HCT116 (cell line): ENCODE measurements at regions not wholly inside any gene's neighbourhood (a gene's known extent, or its start where the extent isn't known, plus 50 kb on each side); places are given as distances from the start of the nearest gene placed in this dataset.

Experiments
- ATAC-seq: fragments of 200-7000 bp; cut with Tn5 transposase; 2 replicates; pipeline ENCODE4 v1.9.1; 2020; ENCODE audit warnings: mild to moderate bottlenecking, moderate library complexity
- BruUV-seq: library from RNA; stranded (reverse); fragments of 400-500 nt; replicated peaks from 2 replicates; lab custom pipeline; 2021; lab: Mats Ljungman, UMichigan
- CTCF ChIA-PET: fragments of 300-600 bp; sonication (Branson Sonifier 250); formaldehyde crosslinking; loops from one replicate; lab custom pipeline; 2021; ENCODE audit warnings: antibody characterized with exemption; lab: Charles Lee
- POLR2A ChIA-PET: fragments of 300-600, 350-600 bp; sonication (Branson Sonifier 250); formaldehyde crosslinking; loops from one replicate; lab custom pipeline; 2021; ENCODE audit warnings: antibody characterized with exemption; lab: Charles Lee
- RAD21 ChIA-PET, 2 experiments: fragments of 300-600 bp; sonication (Branson Sonifier 250); formaldehyde crosslinking; loops; one replicate each; lab custom pipeline; 2023; ENCODE audit warnings: low total read pairs in 2 of 2; ENCODE audit not compliant: uncharacterized antibody in 2 of 2, unreplicated experiment in 2 of 2, low non-redundant PET in 1 of 2; lab: Charles Lee
- DNase-seq: peaks from one replicate; pipeline ENCODE4 v3.0.0-alpha.2; 2010; ENCODE audit warnings: low read depth, low spot score
- H2AFZ ChIP-seq: fragments of 200-600 bp; shearing (Covaris generic), sonication (generic); 2 replicates; pipeline ENCODE4 v1.6.1; 2017; ENCODE audit warnings: low read depth, mixed run types, mixed read lengths, antibody characterized with exemption, low read length; ENCODE audit not compliant: poor library complexity, severe bottlenecking
- H3K27ac ChIP-seq: 2 replicates; pipeline ENCODE4 v1.5.1; 2012; ENCODE audit warnings: low read depth, low read length
- H3K27me3 ChIP-seq: fragments of 200-600 bp; sonication (generic); 2 replicates; pipeline ENCODE4 v1.6.1; 2016; ENCODE audit warnings: mixed run types, low read length, mixed read lengths; ENCODE audit not compliant: insufficient read depth
- H3K36me3 ChIP-seq, 2 experiments: fragments of 200-500 bp in 1 of 2; fragments of 200-600 bp in 1 of 2; sonication (Bioruptor generic) in 1 of 2; sonication (generic) in 1 of 2; 2 replicates each; pipeline versions ENCODE4 v1.5.1 to v1.6.1; 2014 to 2016; ENCODE audit warnings: low read length in 2 of 2, inconsistent platforms in 1 of 2, mixed read lengths in 1 of 2, mixed run types in 1 of 2; ENCODE audit not compliant: insufficient read depth in 2 of 2, control insufficient read depth in 1 of 2
- H3K4me1 ChIP-seq, 2 experiments: fragments of 200-600 bp in 1 of 2; sonication (generic) in 1 of 2; 2 replicates each; pipeline versions ENCODE4 v1.5.1 to v1.6.1; 2012 to 2017; ENCODE audit warnings: low read length in 2 of 2, inconsistent platforms in 1 of 2, mild to moderate bottlenecking in 1 of 2, mixed read lengths in 1 of 2, mixed run types in 1 of 2, moderate library complexity in 1 of 2; ENCODE audit not compliant: insufficient read depth in 2 of 2, control insufficient read depth in 1 of 2
- H3K4me2 ChIP-seq: fragments of 200-600 bp; sonication (generic); 2 replicates; pipeline ENCODE4 v1.6.1; 2017; ENCODE audit warnings: mixed run types, low read length, mixed read lengths
- H3K4me3 ChIP-seq, 2 experiments: fragments of 200-600 bp in 1 of 2; sonication (generic) in 1 of 2; replicated peaks in 1 of 2; 2 replicates each; pipeline ENCODE4 v1.5.1; 2011 to 2016; ENCODE audit warnings: low read length in 2 of 2, control low read depth in 1 of 2, low read depth in 1 of 2, mild to moderate bottlenecking in 1 of 2, mixed read lengths in 1 of 2, mixed run types in 1 of 2
- H3K79me2 ChIP-seq: fragments of 200-600 bp; sonication (generic); 2 replicates; pipeline ENCODE4 v1.6.1; 2017; ENCODE audit warnings: mild to moderate bottlenecking, mixed run types, low read length, moderate library complexity, mixed read lengths; ENCODE audit not compliant: insufficient read depth
- H3K9ac ChIP-seq: fragments of 200-600 bp; sonication (generic); 2 replicates; pipeline ENCODE4 v1.6.1; 2016; ENCODE audit warnings: low read length, mixed read lengths
- H3K9me2 ChIP-seq: fragments of 200-600 bp; sonication (generic), shearing (Covaris generic); 2 replicates; pipeline ENCODE4 v1.6.1; 2017; ENCODE audit warnings: mixed run types, mild to moderate bottlenecking, moderate library complexity; ENCODE audit not compliant: insufficient read depth
- H3K9me3 ChIP-seq, 2 experiments: fragments of 200-500 bp in 1 of 2; fragments of 200-600 bp in 1 of 2; sonication (Bioruptor generic) in 1 of 2; sonication (generic) in 1 of 2; 2 replicates each; pipeline ENCODE4 v1.6.1; 2014 to 2017; ENCODE audit warnings: low read length in 2 of 2, mixed read lengths in 2 of 2, inconsistent platforms in 1 of 2, low read depth in 1 of 2, mild to moderate bottlenecking in 1 of 2, mixed run types in 1 of 2, moderate library complexity in 1 of 2; ENCODE audit not compliant: control insufficient read depth in 1 of 2, insufficient read depth in 1 of 2
- H4K20me1 ChIP-seq: fragments of 200-600 bp; sonication (generic), shearing (Covaris generic); 2 replicates; pipeline ENCODE4 v1.6.1; 2017; ENCODE audit warnings: mixed run types, mild to moderate bottlenecking, moderate library complexity; ENCODE audit not compliant: insufficient read depth
- CBX3 ChIP-seq: IDR thresholded peaks from 2 replicates; pipeline ENCODE4 v1.6.1; 2012; ENCODE audit warnings: low read depth
- CTCF ChIP-seq, 3 experiments: fragments of 200-600 bp in 1 of 3; sonication (generic) in 1 of 3; IDR thresholded peaks in 2 of 3; conservative IDR thresholded peaks in 1 of 3; 2 replicates each; pipeline ENCODE4 v1.5.1; 2012 to 2017; ENCODE audit warnings: low read depth in 2 of 3, low read length in 2 of 3, antibody characterized with exemption in 1 of 3, borderline replicate concordance in 1 of 3, control low read depth in 1 of 3, mild to moderate bottlenecking in 1 of 3, mixed read lengths in 1 of 3, mixed run types in 1 of 3, moderate library complexity in 1 of 3; ENCODE audit not compliant: insufficient read depth in 1 of 3
- EGR1 ChIP-seq: IDR thresholded peaks from 2 replicates; pipeline ENCODE4 v1.6.1; 2012; ENCODE audit warnings: low read depth
- EZH2phosphoT487 ChIP-seq: fragments of 200-600 bp; IDR thresholded peaks from 2 replicates; pipeline ENCODE4 v1.6.1; 2018; ENCODE audit warnings: antibody characterized with exemption, borderline replicate concordance
- FOSL1 ChIP-seq: IDR thresholded peaks from 2 replicates; pipeline ENCODE4 v1.6.1; 2012; ENCODE audit warnings: low read depth
- POLR2A ChIP-seq: IDR thresholded peaks from 2 replicates; pipeline ENCODE4 v1.7.0; 2011; ENCODE audit warnings: borderline replicate concordance; ENCODE audit not compliant: insufficient read depth, insufficient read length; ENCODE audit errors: extremely low read depth
- POLR2AphosphoS5 ChIP-seq: IDR thresholded peaks from 2 replicates; pipeline ENCODE4 v1.6.1; 2011; ENCODE audit warnings: mild to moderate bottlenecking, low read depth, low read length, moderate library complexity
- RAD21 ChIP-seq: IDR thresholded peaks from 2 replicates; pipeline ENCODE4 v1.6.1; 2012; ENCODE audit warnings: low read depth, mild to moderate bottlenecking
- SIN3A ChIP-seq: IDR thresholded peaks from 2 replicates; pipeline ENCODE4 v1.6.1; 2012; ENCODE audit warnings: low read depth
- SP1 ChIP-seq: IDR thresholded peaks from 2 replicates; pipeline ENCODE4 v1.6.1; 2012; ENCODE audit warnings: low read depth
- SRF ChIP-seq: IDR thresholded peaks from 2 replicates; pipeline ENCODE4 v1.6.1; 2012; ENCODE audit warnings: low read depth
- YY1 ChIP-seq: IDR thresholded peaks from 2 replicates; pipeline ENCODE4 v1.6.1; 2011; ENCODE audit warnings: low read length, low read depth, moderate library complexity, mild to moderate bottlenecking; ENCODE audit not compliant: insufficient replicate concordance; ENCODE audit errors: extremely low read depth
- ZFX ChIP-seq: fragments of 450-650 bp; IDR thresholded peaks from 2 replicates; pipeline ENCODE4 v1.6.1; 2017
- ZNF274 ChIP-seq: fragments of 200-500 bp; sonication (Bioruptor generic); IDR thresholded peaks from 2 replicates; pipeline ENCODE4 v1.6.1; 2014; ENCODE audit warnings: mild to moderate bottlenecking, low read depth, low read length, inconsistent platforms
- intact Hi-C: fragments of 100-400 bp; cut with micrococcal nuclease; formaldehyde crosslinking; loops from 2 replicates; pipeline ENCODE4 v1.10.0; 2022
- TF ChIP-seq, protein P1 (sequence below): IDR thresholded peaks from 2 replicates; pipeline ENCODE4 v1.6.1; 2012; ENCODE audit warnings: low read depth
- TF ChIP-seq, protein P2 (sequence below): IDR thresholded peaks from 2 replicates; pipeline ENCODE4 v1.6.1; 2012
- TF ChIP-seq, protein P3 (sequence below): IDR thresholded peaks from 2 replicates; pipeline ENCODE4 v1.6.1; 2012

DNA sequence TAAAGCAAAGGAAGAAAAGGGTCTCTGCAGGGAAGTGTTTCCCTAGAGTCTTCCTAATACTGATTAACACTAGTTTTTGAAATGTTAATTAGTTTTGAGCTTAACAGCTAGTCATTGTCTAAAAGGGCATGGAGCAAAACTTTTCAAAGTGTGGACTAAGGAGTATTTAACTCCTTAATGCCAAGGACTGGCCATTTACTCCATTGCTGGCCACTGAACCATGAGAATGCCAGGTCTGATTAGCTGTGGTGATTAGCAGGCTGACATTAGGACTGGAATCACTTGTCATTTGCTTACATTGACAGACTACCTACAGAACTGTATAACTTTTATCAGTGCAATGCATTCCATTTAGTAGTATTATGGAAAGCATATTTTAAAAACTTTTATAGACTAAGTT is 987.0 kb downstream of the NR2F1-AS1 start (continued):
- TF ChIP-seq, protein P1, sequence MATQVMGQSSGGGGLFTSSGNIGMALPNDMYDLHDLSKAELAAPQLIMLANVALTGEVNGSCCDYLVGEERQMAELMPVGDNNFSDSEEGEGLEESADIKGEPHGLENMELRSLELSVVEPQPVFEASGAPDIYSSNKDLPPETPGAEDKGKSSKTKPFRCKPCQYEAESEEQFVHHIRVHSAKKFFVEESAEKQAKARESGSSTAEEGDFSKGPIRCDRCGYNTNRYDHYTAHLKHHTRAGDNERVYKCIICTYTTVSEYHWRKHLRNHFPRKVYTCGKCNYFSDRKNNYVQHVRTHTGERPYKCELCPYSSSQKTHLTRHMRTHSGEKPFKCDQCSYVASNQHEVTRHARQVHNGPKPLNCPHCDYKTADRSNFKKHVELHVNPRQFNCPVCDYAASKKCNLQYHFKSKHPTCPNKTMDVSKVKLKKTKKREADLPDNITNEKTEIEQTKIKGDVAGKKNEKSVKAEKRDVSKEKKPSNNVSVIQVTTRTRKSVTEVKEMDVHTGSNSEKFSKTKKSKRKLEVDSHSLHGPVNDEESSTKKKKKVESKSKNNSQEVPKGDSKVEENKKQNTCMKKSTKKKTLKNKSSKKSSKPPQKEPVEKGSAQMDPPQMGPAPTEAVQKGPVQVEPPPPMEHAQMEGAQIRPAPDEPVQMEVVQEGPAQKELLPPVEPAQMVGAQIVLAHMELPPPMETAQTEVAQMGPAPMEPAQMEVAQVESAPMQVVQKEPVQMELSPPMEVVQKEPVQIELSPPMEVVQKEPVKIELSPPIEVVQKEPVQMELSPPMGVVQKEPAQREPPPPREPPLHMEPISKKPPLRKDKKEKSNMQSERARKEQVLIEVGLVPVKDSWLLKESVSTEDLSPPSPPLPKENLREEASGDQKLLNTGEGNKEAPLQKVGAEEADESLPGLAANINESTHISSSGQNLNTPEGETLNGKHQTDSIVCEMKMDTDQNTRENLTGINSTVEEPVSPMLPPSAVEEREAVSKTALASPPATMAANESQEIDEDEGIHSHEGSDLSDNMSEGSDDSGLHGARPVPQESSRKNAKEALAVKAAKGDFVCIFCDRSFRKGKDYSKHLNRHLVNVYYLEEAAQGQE, result no peak

- Histone ChIP-seq H3K4me1 (no peaks in the 10 kb centered on the region), H3K27ac (no peak overlapping the region), H3K36me3 (no peaks in the 10 kb centered on the region), H3K9me2 (0 out of 2 replicates have a peak, but pooled peaks cover 4% of the 10 kb centered on the region), H3K9me3 (no peaks in the 10 kb centered on the region), H3K27me3 (no peaks in the 10 kb centered on the region), H3K79me2 (no peaks in the 10 kb centered on the region), H3K9ac (no peak overlapping the region), H3K4me2 (no peak overlapping the region), H4K20me1 (no peaks in the 10 kb centered on the region), H3K4me3 (no peak overlapping the region), H2AFZ (no peak overlapping the region)
- DNase-seq, result no peak
- RAD21 ChIA-PET, result no interaction called here
- no TSS peak for BruUV-seq
- no peak for ATAC-seq
- intact Hi-C loops, result no loop called here
- TF ChIP-seq SP1 (no peak), FOSL1 (no peak), CTCF (IDR thresholded peaks at IDR 0.05 in 2 of 3, conservative IDR thresholded peaks at IDR 0.05 in 1 of 3; ENCODE audit: borderline replicate concordance in 1 of 3, insufficient read depth in 1 of 3, low read depth in 2 of 3, low read length in 2 of 3) (no peak), EZH2phosphoT487 (no peak), YY1 (no peak), ZFX (no peak), EGR1 (no peak), POLR2AphosphoS5 (no peak), SIN3A (no peak), RAD21 (no peak), CBX3 (no peak), SRF (no peak), ZNF274 (no peak), POLR2A (no peak)
- TF ChIP-seq, protein P2, sequence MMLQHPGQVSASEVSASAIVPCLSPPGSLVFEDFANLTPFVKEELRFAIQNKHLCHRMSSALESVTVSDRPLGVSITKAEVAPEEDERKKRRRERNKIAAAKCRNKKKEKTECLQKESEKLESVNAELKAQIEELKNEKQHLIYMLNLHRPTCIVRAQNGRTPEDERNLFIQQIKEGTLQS, result no peak
- TF ChIP-seq, protein P3, sequence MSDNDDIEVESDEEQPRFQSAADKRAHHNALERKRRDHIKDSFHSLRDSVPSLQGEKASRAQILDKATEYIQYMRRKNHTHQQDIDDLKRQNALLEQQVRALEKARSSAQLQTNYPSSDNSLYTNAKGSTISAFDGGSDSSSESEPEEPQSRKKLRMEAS, result no peak
- TF ChIP-seq, protein P1, result no peak
- CTCF ChIA-PET, result no interaction called here
- POLR2A ChIA-PET, result no interaction called here
Observed at GRCh38 chr5:92588876-92589275, 992.1 kb downstream of the NR2F1-AS1 start.
